ENCODE measurements at regions not wholly inside any gene's neighbourhood (a gene's known extent, or its start where the extent isn't known, plus 50 kb on each side); places are given as distances from the start of the nearest gene placed in this dataset.

GRCh38 chr1:106113851-106114250 is 942.6 kb upstream of the PRMT6 start:
- no peak for TF ChIP-seq POLR2A (IDR thresholded peaks at IDR 0.05; ENCODE audit: low read depth, low read length)
- no peak for TF ChIP-seq POLR2AphosphoS5 (IDR thresholded peaks at IDR 0.05; ENCODE audit: low read depth, low read length)
- TF ChIP-seq TAF1 (IDR thresholded peaks at IDR 0.05; ENCODE audit: borderline replicate concordance, low read depth, low read length): no peak
